H4 (cell line): ENCODE measurements at regions not wholly inside any gene's neighbourhood (a gene's known extent, or its start where the extent isn't known, plus 50 kb on each side); places are given as distances from the start of the nearest gene placed in this dataset.
"Not testable (repeated sequence)": the region's sequence is repeated elsewhere in the genome, so short reads cannot be mapped to it uniquely, and the experiment has no call there.

ENCODE experiments used
- DNase-seq: peaks from one replicate; pipeline ENCODE4 v3.0.0-alpha.2; 2015; ENCODE audit warnings: low spot score

GRCh38 chr6:103908898-103909297, 950.8 kb downstream of the HACE1 start:
- no peak for DNase-seq

GRCh38 chr6:103895136-103895535, 964.6 kb downstream of the HACE1 start:
- no peak for DNase-seq

- DNase-seq, result peak; percentile 7
Observed at GRCh38 chr6:103893141-103893581, 966.6 kb downstream of the HACE1 start.

DNA sequence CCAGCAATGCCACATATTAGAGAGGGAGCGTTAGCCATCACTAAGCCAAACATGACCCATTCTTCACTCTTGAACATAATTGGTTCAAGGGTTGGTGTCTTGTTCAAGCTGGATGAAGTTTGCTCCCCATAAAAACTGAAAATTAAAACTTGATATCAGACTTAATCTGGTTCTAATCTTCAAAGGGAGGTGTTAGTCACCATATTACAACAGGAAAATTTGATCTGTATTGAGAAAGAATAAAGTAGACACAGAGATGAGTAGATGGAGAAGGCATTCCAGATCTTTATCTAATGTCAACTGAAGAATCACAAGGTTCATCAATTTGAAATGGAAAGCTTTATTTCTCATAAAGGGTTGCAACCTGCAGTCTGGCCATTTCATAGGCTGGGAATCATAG, 972.8 kb downstream of the HACE1 start:
- no peak for DNase-seq

DNA sequence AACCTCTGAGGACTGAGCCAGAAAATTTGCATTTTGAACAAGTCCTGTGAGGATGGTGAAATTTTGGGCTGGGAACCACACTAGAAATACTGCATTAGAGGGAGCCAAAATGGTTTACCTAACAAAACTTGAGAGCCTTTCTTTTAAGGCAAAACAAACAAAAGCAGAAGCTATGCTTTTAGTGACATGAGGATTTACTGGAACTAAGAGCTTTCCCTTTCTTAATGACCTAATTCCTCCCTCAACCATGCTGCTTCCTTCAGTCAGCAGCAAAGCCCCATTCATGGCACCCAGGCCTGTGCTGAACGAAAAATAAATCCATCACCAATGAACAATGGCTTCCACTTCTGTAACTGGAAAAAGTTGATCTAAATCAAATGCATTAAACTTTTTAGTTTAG, 974.3 kb downstream of the HACE1 start:
- DNase-seq, result no peak

- no peak for DNase-seq
Observed at GRCh38 chr6:103879800-103880199, 979.9 kb downstream of the HACE1 start.

DNA sequence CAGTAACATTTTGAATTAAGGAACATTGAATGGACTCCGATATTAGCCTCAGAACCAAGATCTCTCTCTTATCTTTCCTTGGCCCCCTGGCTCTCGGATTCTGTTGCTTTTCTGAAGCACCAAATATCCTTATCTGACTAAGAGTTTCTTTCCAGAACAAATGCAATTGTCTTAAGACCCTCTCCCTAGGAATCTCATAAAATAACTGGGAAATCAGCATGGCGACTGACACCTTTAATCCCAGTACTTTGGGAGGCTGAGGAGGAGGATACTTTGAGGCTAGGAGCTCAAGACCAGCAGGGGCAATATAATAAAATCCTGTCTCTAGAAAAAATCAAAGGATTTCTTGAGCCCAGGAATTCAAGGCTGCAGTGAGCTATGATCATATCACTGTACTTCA, 984.5 kb downstream of the HACE1 start:
- no peak for DNase-seq

DNA sequence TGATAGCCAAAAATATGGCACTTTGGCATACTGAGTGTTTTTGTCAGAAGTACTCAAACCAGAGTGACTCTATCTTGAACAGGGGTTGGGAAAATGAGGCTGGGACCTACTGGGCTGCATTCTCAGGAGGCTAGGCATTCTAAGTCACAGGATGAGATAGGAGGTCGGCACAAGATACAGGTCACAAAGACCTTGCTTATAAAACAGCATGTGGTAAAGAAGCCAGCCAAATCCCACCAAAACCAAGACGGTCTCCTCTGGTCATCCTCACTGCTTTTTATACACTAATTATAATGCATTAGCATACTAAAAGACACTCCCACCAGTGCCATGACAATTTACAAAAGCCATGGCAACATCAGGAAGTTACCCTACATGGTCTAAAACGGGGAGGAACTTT, 985.1 kb downstream of the HACE1 start:
- no peak for DNase-seq

GRCh38 chr6:103872678-103873077, 987.0 kb downstream of the HACE1 start:
- DNase-seq, result no peak

DNA sequence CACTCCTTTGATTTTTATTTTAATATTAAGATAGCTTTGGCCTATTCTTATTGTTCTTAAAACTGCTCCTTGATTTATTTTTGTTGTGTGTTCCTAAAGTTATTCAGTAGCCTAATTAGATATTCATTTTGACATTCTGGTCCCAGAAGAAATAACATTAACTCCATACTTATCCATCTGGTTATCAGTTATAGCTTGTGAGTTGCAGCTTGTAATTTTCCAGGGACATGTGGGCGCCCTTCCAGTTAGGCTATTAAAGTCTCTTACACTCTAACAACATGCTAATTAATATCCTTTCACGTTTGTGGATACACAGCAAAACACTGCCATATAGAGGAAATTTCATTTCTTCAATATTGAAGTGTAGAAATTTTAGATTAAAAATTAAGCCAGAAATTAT, 987.5 kb downstream of the HACE1 start:
- DNase-seq, result no peak

GRCh38 chr6:103870970-103871369, 988.7 kb downstream of the HACE1 start:
- no peak for DNase-seq

DNA sequence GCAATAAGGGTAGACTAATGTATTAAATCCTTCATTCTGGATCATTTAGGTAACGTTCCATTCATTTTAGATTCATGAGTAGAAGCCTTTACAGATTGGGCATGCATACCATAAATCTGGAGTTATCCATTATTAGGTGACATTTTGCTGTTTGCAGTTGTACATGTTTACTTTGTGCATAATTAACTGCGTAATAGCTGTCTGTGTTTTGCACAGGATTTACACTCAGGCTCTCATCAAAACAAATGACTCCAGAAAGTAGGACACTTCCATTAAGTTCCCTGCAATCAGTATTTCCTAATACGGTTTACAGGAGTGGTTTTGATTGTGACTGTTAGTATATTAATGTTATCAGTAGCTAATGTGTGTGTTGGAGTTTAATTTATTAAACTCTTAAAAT, 997.4 kb downstream of the HACE1 start:
- DNase-seq, result no peak

DNA sequence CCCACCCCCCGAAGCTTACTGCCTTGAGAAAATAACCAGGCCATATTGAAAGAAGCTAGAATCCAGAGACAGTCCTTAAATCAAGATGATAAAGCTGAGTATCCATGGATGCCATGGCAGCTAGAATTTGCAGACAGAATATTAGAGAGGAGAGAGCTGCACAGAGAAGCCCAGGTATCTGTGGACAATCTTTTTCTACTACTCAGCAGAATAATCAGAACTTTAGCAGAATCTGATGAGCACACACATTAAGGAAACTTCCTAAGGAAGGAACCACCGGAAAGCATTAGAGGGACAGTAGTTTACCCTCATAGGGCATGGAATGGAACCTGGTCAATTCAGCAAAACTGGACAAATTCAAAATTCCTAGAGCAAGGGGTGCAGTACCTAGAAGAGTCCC, 1001.7 kb downstream of the HACE1 start:
- DNase-seq, result no peak

GRCh38 chr6:103855750-103856149, 1004.0 kb downstream of the HACE1 start:
- no peak for DNase-seq

- DNase-seq, result no peak
Observed at GRCh38 chr6:103854059-103854458, 1005.7 kb downstream of the HACE1 start.

GRCh38 chr6:103838457-103838856, 1021.3 kb downstream of the HACE1 start:
- no peak for DNase-seq

DNA sequence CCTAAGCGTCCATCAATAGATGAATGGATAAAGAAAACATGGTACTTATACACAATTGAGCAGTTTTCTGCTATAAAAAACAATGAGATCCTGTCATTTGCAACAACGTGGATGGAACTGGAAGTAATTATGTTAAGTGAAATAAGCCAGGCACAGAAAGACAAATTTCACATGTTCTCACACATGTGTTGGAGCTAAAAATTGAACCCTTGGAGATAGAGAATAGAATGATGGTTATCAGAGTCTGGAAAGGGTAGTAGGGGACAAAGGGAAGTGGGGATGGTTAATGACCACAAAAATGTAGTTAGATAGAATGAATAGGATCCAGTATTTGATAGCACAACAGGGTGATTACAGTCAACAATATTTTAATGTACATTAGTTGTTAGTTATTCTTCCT, 1033.5 kb downstream of the HACE1 start:
- no peak for DNase-seq

DNA sequence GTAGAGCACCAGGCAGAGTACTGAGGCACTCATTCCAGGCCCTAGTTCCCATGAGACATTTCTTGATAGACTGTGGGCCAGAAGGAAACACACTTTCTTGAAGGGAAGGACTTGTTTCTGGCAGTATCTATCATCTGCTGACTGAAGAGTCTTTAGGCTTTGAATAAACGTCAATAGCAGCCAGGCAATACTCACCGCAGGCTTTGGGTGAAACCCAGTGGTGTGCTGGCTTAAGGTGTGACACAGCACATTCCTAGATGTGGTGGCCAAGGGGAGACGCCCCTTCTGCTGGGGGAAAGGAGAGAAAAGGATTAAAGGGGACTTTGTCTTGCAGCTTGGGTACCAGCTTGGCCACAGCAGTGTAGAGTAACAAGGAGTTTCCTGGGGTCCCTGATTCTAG, 1039.6 kb downstream of the HACE1 start:
- DNase-seq, result no peak

- no peak for DNase-seq
Observed at GRCh38 chr6:103819509-103819908, 1040.2 kb downstream of the HACE1 start.

DNA sequence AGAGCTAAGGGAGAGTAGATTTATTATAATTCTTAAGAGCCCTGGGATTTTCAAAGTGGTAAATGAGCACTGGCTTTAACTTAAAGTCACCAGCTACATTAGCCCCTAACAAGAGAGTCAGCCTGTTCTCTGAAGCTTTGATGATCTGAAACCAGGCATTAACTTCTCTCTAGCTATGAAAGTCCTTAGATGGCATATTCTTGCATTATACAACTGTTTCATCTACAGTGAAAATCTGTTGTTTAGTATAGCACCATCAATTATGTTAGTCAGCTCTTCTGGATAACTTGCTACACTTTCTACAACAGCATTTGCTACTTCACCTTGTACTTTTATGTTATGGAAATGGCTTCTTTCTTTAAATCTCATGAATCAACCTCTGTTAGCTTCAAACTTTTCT, 1046.7 kb downstream of the HACE1 start:
- DNase-seq, result no peak

DNA sequence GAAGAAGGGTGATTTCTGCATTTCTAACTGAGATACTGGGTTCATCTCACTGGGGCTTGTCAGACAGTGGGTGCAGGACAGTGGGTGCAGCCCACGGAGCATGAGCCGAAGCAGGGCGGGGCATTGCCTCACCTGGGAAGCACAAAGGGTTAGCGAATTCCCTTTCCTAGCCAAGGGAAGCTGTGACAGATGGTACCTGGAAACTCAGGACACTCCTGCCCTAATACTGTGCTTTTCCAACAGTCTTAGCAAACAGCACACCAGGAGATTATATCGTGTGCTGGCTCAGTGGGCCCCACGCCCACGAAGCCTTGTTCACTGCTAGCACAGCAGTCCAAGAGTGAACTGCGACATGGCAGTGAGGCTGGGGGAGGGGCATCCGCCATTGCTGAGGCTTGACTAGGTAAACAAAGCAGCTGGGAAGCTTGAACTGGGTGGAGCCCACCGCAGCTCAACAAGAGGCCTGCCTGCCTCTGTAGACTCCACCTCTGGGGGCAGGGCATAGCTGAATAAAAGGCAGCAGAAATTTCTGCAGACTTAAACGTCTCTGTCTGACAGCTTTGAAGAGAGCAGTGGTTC, 1057.7 kb downstream of the HACE1 start:
- not testable (repeated sequence) for DNase-seq

GRCh38 chr6:103799971-103800670, 1059.6 kb downstream of the HACE1 start:
- DNase-seq, result no peak

DNA sequence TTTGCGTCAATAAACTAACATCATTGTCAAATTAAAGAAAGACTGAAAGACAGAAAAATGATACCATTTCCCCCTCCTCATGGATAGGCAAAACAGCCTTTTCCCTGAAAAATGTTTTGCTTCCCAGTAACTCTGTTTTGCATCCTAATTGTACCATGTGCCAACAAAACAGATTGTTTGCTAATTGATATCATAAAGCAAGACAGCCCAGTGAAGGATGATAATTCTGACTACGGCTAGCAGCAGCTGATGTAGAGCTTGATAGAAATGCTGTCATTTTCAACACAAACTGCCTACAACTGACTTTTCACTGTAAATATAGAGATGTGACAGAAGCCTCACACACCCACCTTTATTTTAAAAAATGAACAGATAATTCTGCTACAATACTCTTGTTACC, 1061.6 kb downstream of the HACE1 start:
- no peak for DNase-seq

- DNase-seq, result peak; percentile 14
Observed at GRCh38 chr6:103797738-103798137, 1062.0 kb downstream of the HACE1 start.
